HG02885 (cell line): ENCODE measurements at regions not wholly inside any gene's neighbourhood (a gene's known extent, or its start where the extent isn't known, plus 50 kb on each side); places are given as distances from the start of the nearest gene placed in this dataset.

Experiments used
- ATAC-seq: cut with Tn5 transposase; IDR thresholded peaks from one replicate; pipeline ENCODE4 v1.9.1; 2021; ENCODE audit warnings: mild to moderate bottlenecking; ENCODE audit not compliant: unreplicated experiment, poor library complexity

- no peak for ATAC-seq
These were observed 252.1 kb upstream of the SLC14A2 start for GRCh38 chr18:45363196-45363595.

- no peak for ATAC-seq
These were observed 249.4 kb upstream of the SLC14A2 start for GRCh38 chr18:45365835-45366234.

DNA sequence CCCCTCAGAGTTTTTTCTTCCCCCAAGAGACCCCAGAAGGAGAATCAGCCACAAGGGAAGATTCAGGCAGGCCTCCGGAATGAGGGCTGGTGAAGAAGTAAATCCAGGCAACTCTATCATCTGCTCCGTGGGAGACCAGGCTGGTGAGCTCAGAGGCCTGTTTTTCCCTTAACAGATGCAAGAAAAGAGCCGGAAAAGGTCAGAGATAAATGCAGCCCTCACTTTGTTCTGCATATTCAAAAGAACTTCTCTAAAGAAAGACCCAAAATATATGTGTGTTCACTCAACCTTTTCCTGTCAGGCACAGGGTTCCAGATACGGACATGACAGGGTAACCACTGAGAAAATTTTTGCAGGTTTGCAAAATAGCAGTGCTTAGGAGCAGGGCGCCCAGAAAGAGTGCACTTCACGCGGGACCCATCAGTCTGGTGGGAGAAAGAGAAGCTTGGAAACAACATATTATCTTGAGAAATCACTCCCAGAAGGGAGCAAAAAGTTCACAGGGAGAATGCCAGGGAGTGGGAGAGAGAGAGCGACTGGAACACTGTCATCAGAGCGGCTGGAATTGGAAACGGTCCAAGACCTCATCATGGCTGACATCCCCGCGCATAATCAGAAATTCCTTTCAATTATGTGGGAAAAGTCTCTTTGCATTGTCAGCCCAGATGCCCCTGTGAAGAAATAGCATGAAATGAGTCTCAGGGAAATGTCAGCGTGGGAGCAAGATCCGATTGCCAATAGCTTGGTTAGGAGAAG is 244.8 kb upstream of the SLC14A2 start:
- no peak for ATAC-seq

GRCh38 chr18:45373286-45373880 is 241.9 kb upstream of the SLC14A2 start:
- ATAC-seq, result no peak

DNA sequence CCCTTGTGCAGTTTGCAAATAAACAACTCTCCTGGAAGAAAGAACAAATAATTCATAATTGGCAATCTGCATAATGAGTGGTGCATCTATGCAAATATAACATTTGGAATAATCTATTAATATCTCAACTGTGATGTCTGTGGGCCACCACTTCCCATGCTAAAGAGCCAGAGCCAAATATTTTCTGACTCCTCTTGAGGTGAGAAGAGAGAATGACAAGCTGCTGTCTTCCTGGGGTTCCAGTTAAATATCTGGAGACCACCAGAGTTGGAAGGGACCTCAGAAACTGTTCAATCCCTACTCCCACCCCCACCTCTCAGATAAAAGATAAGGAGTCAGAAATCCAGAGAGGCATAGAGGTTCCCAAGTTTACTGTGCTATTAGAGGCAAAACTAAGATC is 241.0 kb upstream of the SLC14A2 start:
- ATAC-seq, result no peak

DNA sequence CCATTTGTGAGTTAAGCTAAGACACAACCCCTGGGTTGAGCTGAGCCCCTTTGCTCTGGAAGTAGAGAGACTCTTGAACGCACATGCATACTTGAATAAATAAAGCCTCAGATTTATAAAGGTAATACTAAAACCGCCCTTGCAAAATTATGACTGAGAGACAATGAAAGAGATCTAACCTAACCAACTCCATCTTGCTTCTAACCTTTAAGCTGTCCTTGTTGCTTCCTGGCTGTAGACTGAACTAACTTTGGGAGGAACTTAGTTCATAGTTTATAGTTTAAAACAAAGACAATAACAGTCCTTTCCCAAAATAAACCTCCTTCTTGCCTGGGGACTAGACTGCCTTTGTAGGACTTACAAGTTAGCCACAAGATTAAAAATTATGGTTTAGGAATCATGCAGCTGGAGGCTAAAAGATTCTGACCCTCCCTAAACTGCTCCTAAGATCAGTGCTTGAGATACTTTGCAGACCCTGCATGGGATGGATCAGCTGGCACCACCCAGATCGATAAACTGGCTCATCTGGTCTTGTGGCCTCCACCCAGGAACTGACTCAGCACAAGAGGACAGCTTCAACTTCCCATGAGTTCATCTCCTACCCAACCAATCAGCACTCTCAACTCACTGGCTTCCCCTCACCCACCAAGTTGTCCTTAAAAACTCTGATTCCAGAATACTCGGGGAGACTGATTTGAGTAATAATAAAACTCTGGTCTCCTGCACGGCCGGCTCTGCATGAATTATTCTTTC is 240.2 kb upstream of the SLC14A2 start:
- ATAC-seq, result no peak

DNA sequence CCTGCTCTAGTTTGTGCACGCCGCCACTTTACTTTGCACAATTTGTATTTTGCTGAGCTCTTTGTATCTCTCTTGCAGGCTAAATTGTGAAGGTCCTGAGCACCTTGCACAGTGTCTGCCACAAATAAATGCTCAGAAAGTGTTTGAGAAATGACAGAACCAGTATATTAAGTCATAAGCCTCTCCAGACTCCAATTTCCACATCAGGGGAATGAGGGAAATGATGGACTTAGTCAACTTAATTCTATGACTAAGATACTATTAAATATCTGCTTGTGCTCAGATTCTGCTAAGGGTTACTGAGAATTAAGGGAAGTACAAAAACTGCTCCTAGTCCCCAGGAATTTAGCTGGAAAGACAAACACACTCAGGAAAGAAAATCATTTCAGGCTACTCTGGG is 239.1 kb upstream of the SLC14A2 start:
- ATAC-seq, result no peak

DNA sequence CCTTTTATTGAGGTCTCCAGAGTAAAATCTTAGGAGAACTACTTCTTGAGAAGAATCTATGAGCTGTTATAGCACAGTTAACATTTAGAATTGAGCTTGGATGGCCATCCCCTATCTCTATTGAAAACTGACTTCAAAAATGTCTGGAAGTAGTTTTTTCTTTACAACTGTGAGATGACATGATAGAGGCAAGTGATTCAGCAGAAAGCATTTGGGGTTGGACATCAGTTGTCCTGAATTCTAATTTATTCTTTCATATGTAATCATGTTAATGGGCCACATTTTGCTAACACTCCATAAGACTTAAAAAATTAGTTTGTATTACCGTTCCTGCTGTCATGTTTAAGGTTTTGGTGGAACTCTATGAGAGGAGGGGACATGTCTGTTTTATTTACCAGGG is 237.0 kb upstream of the SLC14A2 start:
- ATAC-seq, result no peak

DNA sequence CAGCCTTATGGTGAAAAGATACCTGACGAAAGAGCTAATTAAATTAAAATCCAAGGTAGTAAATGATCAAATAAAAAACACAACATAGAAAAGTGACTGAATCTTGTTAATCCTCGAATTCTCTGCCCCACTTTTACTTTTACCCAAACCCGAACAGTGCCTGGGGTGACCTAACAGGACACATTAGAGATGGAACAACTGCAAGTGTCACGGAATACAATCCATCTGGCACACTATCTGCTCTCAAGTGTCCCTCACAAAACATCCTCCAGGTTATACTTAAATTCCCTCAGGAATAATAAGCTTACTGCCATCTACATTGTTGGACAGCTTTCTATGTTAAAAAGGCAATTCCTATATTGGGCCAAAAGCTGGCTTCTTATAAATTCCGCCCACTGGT is 236.3 kb upstream of the SLC14A2 start:
- no peak for ATAC-seq

GRCh38 chr18:45379903-45380302 is 235.4 kb upstream of the SLC14A2 start:
- peak; percentile 70 for ATAC-seq

DNA sequence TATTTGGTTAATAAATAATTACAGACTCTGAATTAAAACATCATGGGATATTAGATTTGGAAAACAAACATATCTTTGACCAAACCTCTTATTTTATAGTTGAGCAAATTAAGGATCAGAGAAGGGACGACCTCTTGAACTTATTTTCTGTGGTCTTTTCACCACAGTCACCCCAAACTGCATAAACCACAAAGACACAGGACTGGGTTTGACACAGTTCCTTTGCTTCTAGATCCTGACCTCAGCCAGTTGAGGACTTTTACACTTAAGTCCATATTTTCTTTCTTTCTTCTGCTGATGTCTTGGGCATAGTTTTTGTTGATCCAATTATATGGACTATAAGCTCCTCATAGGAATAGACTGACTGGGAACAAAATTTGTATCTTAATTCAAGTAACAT is 234.0 kb upstream of the SLC14A2 start:
- no peak for ATAC-seq

GRCh38 chr18:45383228-45383627 is 232.0 kb upstream of the SLC14A2 start:
- ATAC-seq, result no peak

DNA sequence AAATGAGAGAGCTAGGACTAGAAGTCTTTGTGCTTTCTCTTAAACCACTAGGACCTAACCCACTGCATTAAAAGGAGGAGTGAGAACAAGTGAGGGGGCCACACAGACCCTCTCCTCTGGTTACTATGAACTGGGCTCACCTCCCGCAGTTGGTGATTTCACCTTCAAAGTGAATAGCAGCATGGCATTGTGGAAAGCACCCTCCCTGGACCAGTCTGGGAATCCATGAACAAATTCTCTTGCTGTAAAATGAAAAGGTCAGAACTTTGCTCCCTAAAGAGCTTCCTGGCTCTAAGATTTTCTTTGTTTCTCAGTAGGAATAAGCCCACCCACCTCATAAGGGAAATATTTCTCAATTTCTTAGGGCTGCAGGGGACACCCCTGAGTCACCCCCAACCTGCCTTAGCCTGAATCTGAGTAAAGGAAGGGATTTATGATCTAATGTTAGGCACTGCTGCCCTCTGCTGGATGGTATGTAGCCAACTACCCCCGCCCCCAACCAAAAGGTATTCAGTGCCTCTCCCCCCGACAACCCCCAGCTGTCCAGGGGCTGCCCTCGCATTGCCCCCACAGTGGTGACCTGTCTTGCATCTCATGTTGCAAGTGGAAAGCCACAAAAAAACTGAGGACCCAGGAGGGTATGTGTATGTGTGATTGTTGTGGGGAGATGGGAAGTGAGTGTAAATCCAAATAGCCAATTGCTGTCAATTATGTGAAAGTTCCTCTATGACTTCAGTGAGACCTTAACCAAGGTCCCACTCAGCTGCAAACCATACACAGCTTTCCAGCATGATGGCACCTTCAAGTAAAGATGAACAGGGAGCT is 230.9 kb upstream of the SLC14A2 start:
- peak; percentile 64 for ATAC-seq

DNA sequence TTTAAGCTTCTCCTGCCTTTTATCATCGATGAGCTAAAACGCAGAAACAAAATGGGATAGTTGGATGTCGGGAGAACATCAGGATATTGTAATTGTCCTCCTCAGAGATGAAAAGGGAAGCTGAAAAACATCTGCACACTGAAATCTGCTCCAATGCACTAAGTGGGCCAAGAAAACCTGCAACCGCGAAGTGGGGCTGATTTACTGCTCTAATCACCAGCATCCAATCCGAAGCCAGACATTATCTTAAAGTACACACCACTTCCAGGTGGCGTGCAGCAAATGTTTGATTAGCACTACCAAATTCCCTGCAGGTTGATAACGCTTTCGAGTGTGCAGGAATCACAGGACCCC is 230.3 kb upstream of the SLC14A2 start:
- no peak for ATAC-seq

GRCh38 chr18:45386041-45386655 is 229.1 kb upstream of the SLC14A2 start:
- ATAC-seq, result peak; percentile 36

GRCh38 chr18:45387229-45387628 is 228.0 kb upstream of the SLC14A2 start:
- ATAC-seq, result no peak

DNA sequence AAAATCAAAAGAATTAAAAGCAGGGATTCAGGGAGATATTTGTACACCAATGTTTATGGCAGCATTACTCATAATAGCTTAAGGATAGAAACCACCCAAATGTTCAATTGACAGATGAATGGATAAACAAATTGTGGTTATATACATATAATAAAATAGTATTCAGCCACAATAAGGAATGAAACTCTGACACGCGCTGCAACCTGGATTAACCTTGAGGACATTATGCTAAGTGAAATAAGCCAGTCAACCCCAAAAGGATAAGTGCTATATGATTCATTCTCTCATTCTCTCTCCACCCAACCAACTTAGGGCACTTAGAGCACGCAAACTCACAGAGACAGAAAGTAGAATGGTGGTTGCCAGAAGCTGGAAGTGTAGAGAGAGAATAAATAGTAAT is 216.8 kb upstream of the SLC14A2 start:
- no peak for ATAC-seq

- no peak for ATAC-seq
These were observed 216.1 kb upstream of the SLC14A2 start for GRCh38 chr18:45399146-45399545.

DNA sequence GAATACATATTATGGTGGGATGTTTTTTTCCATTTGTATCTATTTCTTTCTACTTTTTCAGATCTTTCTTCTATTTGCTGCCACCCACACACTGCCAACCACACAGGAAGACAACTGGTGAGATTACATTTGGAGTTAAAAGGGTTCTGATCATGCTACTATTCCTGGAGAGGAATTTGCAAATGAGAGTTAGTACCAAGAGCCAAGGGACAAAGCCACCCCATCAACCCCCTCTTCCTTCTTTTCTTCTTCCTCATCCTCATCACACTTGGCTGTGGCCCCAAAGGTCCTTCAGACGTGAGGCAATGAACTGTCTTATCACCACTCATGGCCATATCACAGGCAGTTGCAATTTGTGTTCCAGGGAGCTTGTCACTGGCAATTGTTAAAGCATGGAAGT is 215.6 kb upstream of the SLC14A2 start:
- ATAC-seq, result no peak

DNA sequence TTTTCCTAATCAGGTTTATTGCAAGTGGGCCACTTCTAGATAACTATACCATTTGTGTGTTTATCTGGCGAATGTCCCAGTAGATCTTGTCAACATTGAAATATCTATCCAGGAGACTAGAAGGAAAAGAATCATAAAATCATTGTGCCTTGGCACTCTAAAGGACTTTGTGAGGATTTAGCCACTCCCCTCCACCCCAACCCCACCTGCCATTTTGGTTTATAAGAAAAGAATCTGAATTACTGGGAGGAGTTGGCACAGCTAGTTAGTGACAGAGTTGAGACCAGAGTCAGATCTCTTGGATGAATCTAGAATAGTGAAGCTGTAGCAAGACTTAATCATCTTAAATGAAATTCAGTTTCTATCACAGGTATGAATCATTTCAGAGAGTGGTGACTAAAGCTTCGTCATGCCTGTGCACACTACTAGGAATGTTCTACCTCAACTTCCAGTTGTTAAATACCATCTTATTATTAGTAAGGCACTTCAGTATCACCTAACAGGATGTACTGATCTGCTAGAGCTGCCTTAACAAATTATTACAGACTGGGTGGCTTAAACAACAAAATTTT is 212.7 kb upstream of the SLC14A2 start:
- no peak for ATAC-seq
